PC-9 (cell line): ENCODE measurements at regions not wholly inside any gene's neighbourhood (a gene's known extent, or its start where the extent isn't known, plus 50 kb on each side); places are given as distances from the start of the nearest gene placed in this dataset.
A peak's percentile ranks its signal among the peaks of the same experiment; 100 is the strongest.
"Not testable (repeated sequence)": the region's sequence is repeated elsewhere in the genome, so short reads cannot be mapped to it uniquely, and the experiment has no call there.

Source experiments
- BruUV-seq: library from RNA; stranded (reverse); fragments of 400-500 nt; replicated peaks from 2 replicates; lab custom pipeline; 2021; lab: Mats Ljungman, UMichigan
- CTCF ChIA-PET: fragments of 300-600 bp; sonication (Branson Sonifier 250); formaldehyde crosslinking; loops from one replicate; lab custom pipeline; 2022; ENCODE audit warnings: antibody characterized with exemption; lab: Charles Lee
- POLR2A ChIA-PET: fragments of 300-600 bp; sonication (Branson Sonifier 250); formaldehyde crosslinking; loops from one replicate; lab custom pipeline; 2022; ENCODE audit warnings: antibody characterized with exemption; ENCODE audit not compliant: unreplicated experiment; lab: Charles Lee
- DNase-seq, 2 experiments: peaks; one replicate each; pipeline versions ENCODE4 v3.0.0 to v3.0.0-alpha.2; 2015 to 2022; ENCODE audit warnings: mixed read lengths in 1 of 2
- H2AFZ ChIP-seq: fragments of 200-600 bp; sonication (generic); 2 replicates; pipeline ENCODE4 v1.8.1; 2017; ENCODE audit warnings: antibody characterized with exemption
- H3F3A ChIP-seq: fragments of 200-600 bp; sonication (generic); 2 replicates; pipeline ENCODE4 v1.8.1; 2017; ENCODE audit warnings: antibody characterized with exemption, mild to moderate bottlenecking, low read depth; ENCODE audit not compliant: insufficient read depth
- H3K27ac ChIP-seq: fragments of 200-600 bp; sonication (generic); 2 replicates; pipeline ENCODE4 v1.6.1; 2016; ENCODE audit warnings: mixed run types
- H3K27me3 ChIP-seq: fragments of 200-600 bp; sonication (generic); 2 replicates; pipeline ENCODE4 v1.6.1; 2016; ENCODE audit warnings: low read depth, mixed run types; ENCODE audit not compliant: insufficient read depth
- H3K36me3 ChIP-seq: fragments of 200-600 bp; sonication (generic); 2 replicates; pipeline ENCODE4 v1.6.1; 2016; ENCODE audit warnings: low read depth, mixed run types
- H3K4me1 ChIP-seq: fragments of 200-600 bp; sonication (generic); replicated peaks from 2 replicates; pipeline ENCODE4 v1.6.1; 2016; ENCODE audit warnings: mixed run types; ENCODE audit not compliant: insufficient read depth
- H3K4me2 ChIP-seq: fragments of 200-600 bp; sonication (generic); 2 replicates; pipeline ENCODE4 v1.6.1; 2017; ENCODE audit warnings: mixed run types
- H3K4me3 ChIP-seq: fragments of 200-600 bp; sonication (generic); 2 replicates; pipeline ENCODE4 v1.6.1; 2016; ENCODE audit warnings: mixed run types
- H3K79me2 ChIP-seq: fragments of 200-600 bp; sonication (generic); 2 replicates; pipeline ENCODE4 v1.6.1; 2017; ENCODE audit warnings: low read depth, mixed run types
- H3K9me2 ChIP-seq: fragments of 200-600 bp; sonication (generic); 2 replicates; pipeline ENCODE4 v1.8.1; 2017; ENCODE audit warnings: mild to moderate bottlenecking; ENCODE audit not compliant: insufficient read depth
- H3K9me3 ChIP-seq: fragments of 200-600 bp; sonication (generic); 2 replicates; pipeline ENCODE4 v1.8.1; 2016; ENCODE audit warnings: low read depth; ENCODE audit not compliant: insufficient read depth
- H4K20me1 ChIP-seq: fragments of 200-600 bp; sonication (generic); 2 replicates; pipeline ENCODE4 v1.8.1; 2017; ENCODE audit not compliant: insufficient read depth
- CTCF ChIP-seq: fragments of 200-600 bp; sonication (generic); conservative IDR thresholded peaks from 2 replicates; pipeline ENCODE4 v1.6.1; 2017; ENCODE audit warnings: mixed run types, antibody characterized with exemption, mild to moderate bottlenecking, moderate library complexity
- EZH2 ChIP-seq: fragments of 200-600 bp; sonication (generic); IDR thresholded peaks from 2 replicates; pipeline ENCODE4 v1.8.0; 2017; ENCODE audit warnings: antibody characterized with exemption, low read depth
- intact Hi-C: fragments of 100-400 bp; cut with micrococcal nuclease; formaldehyde crosslinking; loops from one replicate; pipeline ENCODE4 v1.10.0; 2022; ENCODE audit not compliant: unreplicated experiment

DNA sequence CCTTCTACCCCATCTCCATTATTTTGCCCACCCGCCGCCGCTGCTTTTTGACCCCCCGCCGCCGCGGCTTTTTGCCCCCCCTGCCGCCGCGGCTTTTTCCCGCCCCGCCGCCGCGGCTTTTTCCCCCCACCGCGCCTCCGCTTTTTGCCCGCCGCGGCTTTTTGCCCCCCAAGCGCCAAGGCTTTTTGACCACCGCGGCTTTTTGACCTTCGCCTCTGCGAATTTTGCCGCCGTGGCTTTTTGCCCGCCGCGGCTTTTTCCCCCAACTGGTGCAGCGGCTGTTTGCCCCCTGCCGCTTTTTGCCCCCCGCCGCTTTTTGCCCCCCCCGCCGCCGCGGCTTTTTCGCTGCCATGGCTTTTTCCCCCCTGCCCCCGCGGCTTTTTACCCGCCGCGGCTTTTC, 137.5 kb upstream of the TP53TG3D start:
- POLR2A ChIA-PET, H3K9me2 ChIP-seq, H3K4me3 ChIP-seq, H3K9me3 ChIP-seq, CTCF ChIA-PET, intact Hi-C loops, H3K36me3 ChIP-seq, H3K27me3 ChIP-seq, H3K79me2 ChIP-seq, H3K4me2 ChIP-seq, H4K20me1 ChIP-seq, H2AFZ ChIP-seq, H3F3A ChIP-seq, H3K27ac ChIP-seq, DNase-seq, BruUV-seq, H3K4me1 ChIP-seq: not testable (repeated sequence)

DNA sequence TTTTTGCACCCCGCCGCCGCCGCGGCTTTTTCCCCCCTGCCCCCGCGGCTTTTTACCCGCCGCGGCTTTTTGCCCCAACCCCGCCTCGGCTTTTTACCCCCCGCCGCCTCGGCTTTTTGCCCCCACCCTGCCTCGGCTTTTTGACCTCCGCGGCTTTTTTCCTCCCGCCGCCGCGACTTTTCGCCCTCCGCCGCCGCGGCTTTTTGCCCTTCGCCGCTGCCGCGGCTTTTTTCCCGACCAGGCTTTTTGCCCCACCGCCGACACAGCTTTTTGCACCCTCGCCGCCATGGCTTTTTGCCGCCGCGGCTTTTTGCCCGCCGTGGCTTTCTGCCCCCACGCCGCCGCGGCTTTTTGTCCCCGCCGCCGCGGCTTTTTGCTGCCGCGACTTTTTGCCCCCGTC, 137.0 kb upstream of the TP53TG3D start:
- BruUV-seq = no TSS peak
- no peak overlapping the region for H2AFZ ChIP-seq
- H3K4me3 ChIP-seq = no peak overlapping the region
- CTCF ChIA-PET = no interaction called here
- TF ChIP-seq CTCF = no peak
- TF ChIP-seq EZH2 = no peak
- H3K79me2 ChIP-seq = no peaks in the 10 kb centered on the region
- no peak overlapping the region for H3K4me2 ChIP-seq
- H3K27me3 ChIP-seq = no peaks in the 10 kb centered on the region
- H3K9me3 ChIP-seq = no peaks in the 10 kb centered on the region
- H3K9me2 ChIP-seq = no peaks in the 10 kb centered on the region
- no peaks in the 10 kb centered on the region for H4K20me1 ChIP-seq
- H3K4me1 ChIP-seq = no peaks in the 10 kb centered on the region
- POLR2A ChIA-PET = no interaction called here
- DNase-seq = no peak
- H3K27ac ChIP-seq = no peak overlapping the region
- intact Hi-C loops = no loop called here
- H3K36me3 ChIP-seq = no peaks in the 10 kb centered on the region
- H3F3A ChIP-seq = no peaks in the 10 kb centered on the region

- H3K36me3 ChIP-seq, H3K4me1 ChIP-seq, DNase-seq, POLR2A ChIA-PET, H3K4me3 ChIP-seq, intact Hi-C loops, H3F3A ChIP-seq, H3K9me2 ChIP-seq, H2AFZ ChIP-seq, H3K27ac ChIP-seq, BruUV-seq, CTCF ChIA-PET, H3K9me3 ChIP-seq, H3K79me2 ChIP-seq, H4K20me1 ChIP-seq, H3K27me3 ChIP-seq, H3K4me2 ChIP-seq: not testable (repeated sequence)
These were observed 136.6 kb upstream of the TP53TG3D start for GRCh38 chr16:32116533-32116932.

DNA sequence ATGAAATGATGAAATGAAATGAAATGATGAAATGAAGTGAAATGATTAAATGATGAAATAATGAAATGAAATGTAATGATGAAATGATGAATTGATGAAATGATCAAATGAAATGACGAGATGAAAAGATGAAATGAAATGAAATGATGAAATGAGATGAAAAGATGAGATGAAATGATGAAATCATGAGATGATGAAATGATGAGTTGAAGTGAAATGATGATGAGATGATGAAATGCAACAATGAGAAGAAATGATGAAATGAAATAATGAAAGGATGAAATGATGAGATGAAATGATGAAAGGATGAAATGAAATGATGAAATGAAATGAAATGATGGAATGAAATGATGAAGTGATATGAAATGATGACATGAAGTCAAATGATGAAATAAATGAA, 132.7 kb upstream of the TP53TG3D start:
- H3K9me2 ChIP-seq, BruUV-seq, CTCF ChIA-PET, POLR2A ChIA-PET, H3K9me3 ChIP-seq, H3K36me3 ChIP-seq, H4K20me1 ChIP-seq, H3K4me1 ChIP-seq, H2AFZ ChIP-seq, H3K27me3 ChIP-seq, intact Hi-C loops, H3K4me2 ChIP-seq, H3F3A ChIP-seq, H3K4me3 ChIP-seq, H3K79me2 ChIP-seq: not testable (repeated sequence)
- peak in 1 of 2 experiments; percentile 18 for DNase-seq
- peak overlapping the region; percentile 9; the same call in 1 of the 2 replicates for H3K27ac ChIP-seq

DNA sequence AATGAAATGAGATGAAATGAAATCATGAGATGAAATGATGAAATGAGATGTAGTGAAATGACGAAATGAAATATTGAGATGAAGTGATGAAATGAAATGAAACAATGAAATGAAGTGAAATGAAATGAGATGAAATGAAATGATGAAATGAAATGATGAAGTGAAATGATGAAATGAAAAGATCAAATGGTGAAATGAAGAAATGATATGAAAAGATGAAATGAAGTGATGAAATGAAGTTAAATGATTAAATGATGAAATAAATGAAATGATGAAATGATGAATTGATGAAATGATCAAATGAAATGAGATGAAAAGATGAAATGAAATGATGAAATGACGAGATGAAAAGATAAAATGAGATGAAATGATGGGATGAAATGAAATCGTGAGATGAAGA, 132.3 kb upstream of the TP53TG3D start:
- intact Hi-C loops, DNase-seq, H3K36me3 ChIP-seq, H3K9me3 ChIP-seq, CTCF ChIA-PET, H2AFZ ChIP-seq, H3K4me3 ChIP-seq, BruUV-seq, H3F3A ChIP-seq, H4K20me1 ChIP-seq, H3K9me2 ChIP-seq, H3K4me2 ChIP-seq, H3K4me1 ChIP-seq, H3K27me3 ChIP-seq, H3K79me2 ChIP-seq, POLR2A ChIA-PET: not testable (repeated sequence)
- peak overlapping the region; percentile 9; the same call in 1 of the 2 replicates for H3K27ac ChIP-seq

- H3K79me2 ChIP-seq, H3K27me3 ChIP-seq, H4K20me1 ChIP-seq, H3K9me3 ChIP-seq, H3K4me2 ChIP-seq, BruUV-seq, CTCF ChIA-PET, H2AFZ ChIP-seq, H3K4me1 ChIP-seq, H3K27ac ChIP-seq, POLR2A ChIA-PET, DNase-seq, H3F3A ChIP-seq, intact Hi-C loops, H3K4me3 ChIP-seq, H3K36me3 ChIP-seq, H3K9me2 ChIP-seq: not testable (repeated sequence)
These were observed 131.7 kb upstream of the TP53TG3D start for GRCh38 chr16:32121273-32121900.

DNA sequence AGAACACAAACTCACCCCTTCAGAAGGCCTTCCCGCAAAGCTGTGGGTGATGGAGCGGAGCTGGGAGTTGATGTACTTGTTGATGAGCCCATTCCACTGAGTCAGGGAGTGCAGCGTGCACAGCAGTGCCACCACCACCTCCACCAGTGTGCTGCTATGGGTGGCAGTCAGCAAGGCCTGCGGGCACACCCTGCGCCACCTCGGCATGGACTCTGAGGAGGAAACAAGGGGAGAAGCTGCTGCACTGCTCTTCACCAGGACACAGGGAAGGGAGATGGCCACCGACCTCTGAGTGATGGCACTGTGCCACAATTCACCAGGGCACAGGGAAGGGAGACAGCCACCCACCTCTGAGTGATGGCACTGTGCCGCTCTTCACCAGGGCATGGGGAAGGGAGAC, 100.7 kb upstream of the TP53TG3D start:
- H3K36me3 ChIP-seq, H3K27ac ChIP-seq, H3K4me2 ChIP-seq, BruUV-seq, H3K9me2 ChIP-seq, intact Hi-C loops, H3K79me2 ChIP-seq, H2AFZ ChIP-seq, DNase-seq, H4K20me1 ChIP-seq, CTCF ChIA-PET, H3F3A ChIP-seq, H3K27me3 ChIP-seq, H3K4me1 ChIP-seq, POLR2A ChIA-PET, H3K9me3 ChIP-seq, H3K4me3 ChIP-seq: not testable (repeated sequence)
